Kidney (tissue), 13 donors: ENCODE measurements at regions not wholly inside any gene's neighbourhood (a gene's known extent, or its start where the extent isn't known, plus 50 kb on each side); places are given as distances from the start of the nearest gene placed in this dataset.
A peak's percentile ranks its signal among the peaks of the same experiment; 100 is the strongest.

ENCODE experiments used
- DNase-seq, 5 donors: peaks; one replicate each; pipeline ENCODE4 v3.0.0-alpha.2; 2013 to 2020
- FAIRE-seq: peaks from 2 replicates; lab custom pipeline; 2012; peaks lifted over from hg19 to GRCh38; lab: Jason Lieb, UNC
- H3K27ac ChIP-seq, 2 donors: one replicate each; pipeline ENCODE4 v1.7.0; 2013; ENCODE audit warnings: low read depth in 2 of 2, low read length in 2 of 2, inconsistent platforms in 1 of 2
- H3K27me3 ChIP-seq: one replicate; pipeline ENCODE4 v1.7.1; 2013; ENCODE audit warnings: low read length, inconsistent platforms; ENCODE audit not compliant: control insufficient read depth, insufficient read depth
- H3K36me3 ChIP-seq, 3 donors: one replicate each; pipeline versions ENCODE4 v1.7.0 to v1.7.1; 2013; ENCODE audit warnings: low read length in 3 of 3, control low read depth in 1 of 3, inconsistent platforms in 1 of 3; ENCODE audit not compliant: insufficient read depth in 3 of 3, control insufficient read depth in 2 of 3
- H3K4me1 ChIP-seq, 3 donors: one replicate each; pipeline versions ENCODE4 v1.7.0 to v1.7.1; 2013; ENCODE audit warnings: low read length in 3 of 3, inconsistent platforms in 1 of 3, low read depth in 1 of 3; ENCODE audit not compliant: control insufficient read depth in 2 of 3, insufficient read depth in 2 of 3
- H3K4me3 ChIP-seq, 3 donors: one replicate each; pipeline versions ENCODE4 v1.7.0 to v1.8.1; 2013; ENCODE audit warnings: low read length in 3 of 3, control low read depth in 1 of 3, inconsistent platforms in 1 of 3
- H3K9ac ChIP-seq, 3 donors: one replicate each; pipeline versions ENCODE4 v1.7.0 to v1.7.1; 2013; ENCODE audit warnings: low read length in 3 of 3, control low read depth in 1 of 3, inconsistent platforms in 1 of 3
- H3K9me3 ChIP-seq, 3 donors: one replicate each; pipeline versions ENCODE4 v1.7.0 to v1.7.1; 2013; ENCODE audit warnings: low read length in 3 of 3, control low read depth in 1 of 3, inconsistent platforms in 1 of 3; ENCODE audit not compliant: control insufficient read depth in 2 of 3, insufficient read depth in 1 of 3
- CTCF ChIP-seq: IDR thresholded peaks from 3 replicates; pipeline ENCODE4 v1.5.1; 2012; ENCODE audit warnings: mild to moderate bottlenecking, moderate library complexity, borderline replicate concordance; ENCODE audit not compliant: insufficient read depth; ENCODE audit errors: extremely low read depth
- intact Hi-C: fragments of 100-400 bp; cut with DNase I; formaldehyde crosslinking; loops from one replicate; pipeline ENCODE4 v1.11.1; 2022
- donor health status: control.
- donor health status: control.
- donor health status: control.
- donor health status: control.
- donor health status: control.
- donor health status: DM: yes; HTN: yes; CAD: no.
- donor health status: Normal renal cell carcinoma (clear cell type).

GRCh38 chr2:16578081-16578480 lies 87.6 kb downstream of the CYRIA start:
- H3K36me3 ChIP-seq = no peaks in the 10 kb centered on the region
- intact Hi-C loops = no loop called here
- H3K4me1 ChIP-seq = no peaks in the 10 kb centered on the region
- no peaks in the 10 kb centered on the region for H3K27me3 ChIP-seq
- H3K9me3 ChIP-seq = no peaks in the 10 kb centered on the region
- H3K9ac ChIP-seq = no peak overlapping the region
- no peak for TF ChIP-seq CTCF
- H3K4me3 ChIP-seq = no peak overlapping the region
- DNase-seq (no peak), FAIRE-seq (no peak)
- no peak overlapping the region for H3K27ac ChIP-seq

GRCh38 chr2:16570516-16570915 lies 95.1 kb downstream of the CYRIA start:
- Histone ChIP-seq H3K27ac (no peak overlapping the region), H3K27me3 (no peaks in the 10 kb centered on the region), H3K9ac (no peak overlapping the region), H3K9me3 (no peaks in the 10 kb centered on the region), H3K4me3 (no peak overlapping the region), H3K4me1 (no peaks in the 10 kb centered on the region), H3K36me3 (no peaks in the 10 kb centered on the region)
- FAIRE-seq = no peak
- no peak for TF ChIP-seq CTCF
- intact Hi-C loops = no loop called here
- no peak for DNase-seq

- H3K9me3 ChIP-seq = no peaks in the 10 kb centered on the region
- no peak for TF ChIP-seq CTCF
- no peak overlapping the region for H3K4me3 ChIP-seq
- DNase-seq (peak in 4 of 5 donors; percentile 66 to 93 (median 86)), FAIRE-seq (no peak)
- no peaks in the 10 kb centered on the region for H3K4me1 ChIP-seq
- no peak overlapping the region for H3K9ac ChIP-seq
- intact Hi-C loops = no loop called here
- no peaks in the 10 kb centered on the region for H3K27me3 ChIP-seq
- no peaks in the 10 kb centered on the region for H3K36me3 ChIP-seq
- no peak overlapping the region for H3K27ac ChIP-seq
These were observed 96.4 kb downstream of the CYRIA start for GRCh38 chr2:16568998-16569784.

- Histone ChIP-seq H3K9ac (no peak overlapping the region), H3K27me3 (no peaks in the 10 kb centered on the region), H3K4me3 (no peak overlapping the region), H3K4me1 (no peaks in the 10 kb centered on the region), H3K9me3 (no peaks in the 10 kb centered on the region), H3K27ac (no peak overlapping the region), H3K36me3 (no peaks in the 10 kb centered on the region)
- intact Hi-C loops = no loop called here
- no peak for FAIRE-seq
- TF ChIP-seq CTCF = no peak
- no peak for DNase-seq
These were observed 98.9 kb downstream of the CYRIA start for GRCh38 chr2:16566701-16567100.
